AG04449 (cell line): ENCODE measurements at regions not wholly inside any gene's neighbourhood (a gene's known extent, or its start where the extent isn't known, plus 50 kb on each side); places are given as distances from the start of the nearest gene placed in this dataset.

Source experiments
- CTCF ChIA-PET: fragments of 350-600 bp; formaldehyde crosslinking; extraction: SDS; loops from one replicate; lab custom pipeline; 2021; ENCODE audit warnings: antibody characterized with exemption; lab: Yijun Ruan, JAX
- POLR2A ChIA-PET: fragments of 400-600, 350-600 bp; formaldehyde crosslinking; extraction: SDS; loops from one replicate; lab custom pipeline; 2020; ENCODE audit warnings: antibody characterized with exemption, inconsistent platforms; lab: Yijun Ruan, JAX
- DNase-seq: peaks from one replicate; pipeline ENCODE4 v3.0.0-alpha.2; 2010; ENCODE audit warnings: low read depth, low spot score
- H3K4me3 ChIP-seq: 2 replicates; pipeline ENCODE4 v1.5.1; 2011; ENCODE audit warnings: low read depth, mild to moderate bottlenecking, control low read depth, low read length
- CTCF ChIP-seq: IDR thresholded peaks from one replicate; pipeline ENCODE4 v1.5.1; 2011; ENCODE audit warnings: mild to moderate bottlenecking, moderate library complexity, low read length, control low read depth, inconsistent platforms; ENCODE audit not compliant: insufficient read depth; ENCODE audit errors: missing control alignments

GRCh38 chr1:57901208-57901919, 477.5 kb upstream of the DAB1 start:
- TF ChIP-seq CTCF = no peak

GRCh38 chr1:57898531-57898930, 474.7 kb upstream of the DAB1 start:
- POLR2A ChIA-PET = no interaction called here
- no peak for DNase-seq
- no peak for TF ChIP-seq CTCF
- CTCF ChIA-PET = no interaction called here
- no peak overlapping the region for H3K4me3 ChIP-seq

More at GRCh38 chr1:57901208-57901919, 477.5 kb upstream of the DAB1 start:
- CTCF ChIA-PET = no interaction called here
- POLR2A ChIA-PET = no interaction called here
- no peak overlapping the region for H3K4me3 ChIP-seq
- no peak for DNase-seq

- ChIA-PET CTCF (no interaction called here), POLR2A (no interaction called here)
- no peak overlapping the region for H3K4me3 ChIP-seq
- no peak for DNase-seq
- TF ChIP-seq CTCF = no peak
Observed at GRCh38 chr1:57897581-57897980, 473.7 kb upstream of the DAB1 start.

- DNase-seq = no peak
- ChIA-PET CTCF (no interaction called here), POLR2A (no interaction called here)
- no peak overlapping the region for H3K4me3 ChIP-seq
- no peak for TF ChIP-seq CTCF
Observed at GRCh38 chr1:57894315-57894714, 470.5 kb upstream of the DAB1 start.

- no peak overlapping the region for H3K4me3 ChIP-seq
- no peak for TF ChIP-seq CTCF
- ChIA-PET POLR2A (no interaction called here), CTCF (no interaction called here)
- DNase-seq = no peak
Observed at GRCh38 chr1:57889676-57890320, 465.9 kb upstream of the DAB1 start.

- no peak for DNase-seq
- no peak overlapping the region for H3K4me3 ChIP-seq
- ChIA-PET CTCF (no interaction called here), POLR2A (no interaction called here)
- no peak for TF ChIP-seq CTCF
Observed at GRCh38 chr1:57887964-57888491, 464.2 kb upstream of the DAB1 start.
